Heart left ventricle (tissue), 13 donors: ENCODE measurements at regions not wholly inside any gene's neighbourhood (a gene's known extent, or its start where the extent isn't known, plus 50 kb on each side); places are given as distances from the start of the nearest gene placed in this dataset.

Source experiments
- POLR2A ChIP-seq, 2 donors: fragments of 450-650 bp; IDR thresholded peaks; one replicate each; pipeline ENCODE4 v1.6.1; 2017; ENCODE audit warnings: antibody characterized with exemption in 2 of 2, mild to moderate bottlenecking in 2 of 2, moderate library complexity in 2 of 2
- TF ChIP-seq, protein P1 (sequence below), 12 donors: fragments of 200-600 bp; sonication (generic) in 4 of 12; IDR thresholded peaks; one replicate each; pipeline versions ENCODE4 v1.5.0 to v1.8.0; 2018 to 2022; ENCODE audit warnings: antibody characterized with exemption in 12 of 12, mild to moderate bottlenecking in 5 of 12
- donor health status: ischemic (EF 13 %, LVEDD 7.1; RV severe dilation, severe dysfunction).
- donor health status: DM: no; HTN: yes; CAD: no.
- donor health status: DM: no; HTN: no; CAD: no.
- donor health status: ischemic (EF 25% LVEDD 6.9; RV normal size, moderate dysfunction).
- donor health status: ischemic (EF 25% LVEDD 5.7; RV mildly dilated, moderate dysfunction).
- donor health status: ischemic (EF 35%, LVEDD 5.7; RV mildly dilated, moderate dysfunction).
- donor health status: nonischemic (EF 11% LVEDD 7.7; RV severe dilation, severe dysfunction).
- donor health status: DM: yes; HTN: yes; CAD: no.
- donor health status: PGD.
- donor health status: ischemic (EF 29% LVEDD 5.4; RV normal size, mild dysfunction).
- donor health status: nonischemic (EF 23%, LVEDD 6.1; RV moderate dilation, normal function).

- TF ChIP-seq, protein P1, sequence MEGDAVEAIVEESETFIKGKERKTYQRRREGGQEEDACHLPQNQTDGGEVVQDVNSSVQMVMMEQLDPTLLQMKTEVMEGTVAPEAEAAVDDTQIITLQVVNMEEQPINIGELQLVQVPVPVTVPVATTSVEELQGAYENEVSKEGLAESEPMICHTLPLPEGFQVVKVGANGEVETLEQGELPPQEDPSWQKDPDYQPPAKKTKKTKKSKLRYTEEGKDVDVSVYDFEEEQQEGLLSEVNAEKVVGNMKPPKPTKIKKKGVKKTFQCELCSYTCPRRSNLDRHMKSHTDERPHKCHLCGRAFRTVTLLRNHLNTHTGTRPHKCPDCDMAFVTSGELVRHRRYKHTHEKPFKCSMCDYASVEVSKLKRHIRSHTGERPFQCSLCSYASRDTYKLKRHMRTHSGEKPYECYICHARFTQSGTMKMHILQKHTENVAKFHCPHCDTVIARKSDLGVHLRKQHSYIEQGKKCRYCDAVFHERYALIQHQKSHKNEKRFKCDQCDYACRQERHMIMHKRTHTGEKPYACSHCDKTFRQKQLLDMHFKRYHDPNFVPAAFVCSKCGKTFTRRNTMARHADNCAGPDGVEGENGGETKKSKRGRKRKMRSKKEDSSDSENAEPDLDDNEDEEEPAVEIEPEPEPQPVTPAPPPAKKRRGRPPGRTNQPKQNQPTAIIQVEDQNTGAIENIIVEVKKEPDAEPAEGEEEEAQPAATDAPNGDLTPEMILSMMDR (IDR thresholded peaks at IDR 0.05) = no peak
- TF ChIP-seq POLR2A (IDR thresholded peaks at IDR 0.05) = no peak
Measured at GRCh38 chr6:163806755-163807499, 392.4 kb downstream of the QKI start.
